Fibroblast of lung (primary cell): ENCODE measurements at regions not wholly inside any gene's neighbourhood (a gene's known extent, or its start where the extent isn't known, plus 50 kb on each side); places are given as distances from the start of the nearest gene placed in this dataset.

Experiments used
- CTCF ChIP-seq, 2 donors: IDR thresholded peaks in 1 of 2; conservative IDR thresholded peaks in 1 of 2; 1 replicate in 1 of 2; 2 replicates in 1 of 2; pipeline ENCODE4 v1.5.1; 2011 to 2012; ENCODE audit warnings: low read length in 2 of 2, control low read depth in 1 of 2, inconsistent platforms in 1 of 2, low read depth in 1 of 2, mild to moderate bottlenecking in 1 of 2
- EZH2 ChIP-seq: IDR thresholded peaks from 2 replicates; pipeline ENCODE4 v1.5.1; 2012; ENCODE audit warnings: low read length, control low read depth, mild to moderate bottlenecking; ENCODE audit errors: missing control alignments

GRCh38 chr17:5800646-5801045 is 216.3 kb upstream of the NLRP1 start:
- TF ChIP-seq CTCF (conservative IDR thresholded peaks at IDR 0.05 in 1 of 2, IDR thresholded peaks at IDR 0.05 in 1 of 2; ENCODE audit: low read depth in 1 of 2, low read length in 2 of 2) (no peak), EZH2 (no peak)
